Breast epithelium (tissue), 3 donors: ENCODE measurements at regions not wholly inside any gene's neighbourhood (a gene's known extent, or its start where the extent isn't known, plus 50 kb on each side); places are given as distances from the start of the nearest gene placed in this dataset.

Experiments used
- CTCF ChIP-seq, 3 donors: fragments of 450-650 bp; IDR thresholded peaks; one replicate each; pipeline ENCODE4 v1.5.1; 2016 to 2017; ENCODE audit warnings: antibody characterized with exemption in 3 of 3, mild to moderate bottlenecking in 3 of 3, moderate library complexity in 3 of 3
- POLR2A ChIP-seq: fragments of 450-650 bp; IDR thresholded peaks from one replicate; pipeline ENCODE4 v1.6.1; 2016; ENCODE audit warnings: antibody characterized with exemption, mild to moderate bottlenecking, moderate library complexity

DNA sequence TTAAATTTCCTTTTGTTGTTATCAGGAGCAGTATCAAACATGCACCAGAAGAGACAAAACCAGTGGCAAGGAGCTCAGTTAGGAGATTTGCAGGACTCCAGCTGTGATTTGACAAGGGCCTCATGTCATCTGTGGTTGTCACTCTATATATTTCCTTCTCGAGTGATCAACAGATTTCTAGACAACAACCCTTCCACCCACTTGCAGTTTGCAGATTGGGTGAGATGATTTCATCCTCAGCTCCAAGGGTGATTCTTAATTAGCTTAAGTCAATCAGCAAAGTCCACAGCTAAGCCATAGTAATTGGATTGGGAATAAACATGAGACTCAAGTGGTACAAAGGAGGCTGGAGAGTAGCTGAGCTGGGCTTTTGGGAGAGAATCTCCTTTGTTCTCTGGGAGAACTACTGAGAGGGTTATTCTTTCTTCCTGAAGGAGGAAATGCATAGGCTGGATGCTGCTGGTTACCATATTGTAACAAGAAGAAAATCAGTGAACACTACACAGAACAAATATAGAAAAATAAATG is 192.8 kb downstream of the PPARGC1A start:
- TF ChIP-seq POLR2A: no peak
- TF ChIP-seq CTCF (IDR thresholded peaks at IDR 0.05): no peak
